Sciatic nerve (tissue), 2 donors: ENCODE measurements at regions not wholly inside any gene's neighbourhood (a gene's known extent, or its start where the extent isn't known, plus 50 kb on each side); places are given as distances from the start of the nearest gene placed in this dataset.

Experiments
- ATAC-seq: fragments of 200-7000 bp; cut with Tn5 transposase; one replicate; pipeline ENCODE4 v1.9.1; 2020; ENCODE audit warnings: mild to moderate bottlenecking, moderate library complexity
- DNase-seq: peaks from one replicate; pipeline ENCODE4 v3.0.0-alpha.2; 2020; ENCODE audit warnings: low spot score
- intact Hi-C: fragments of 100-400 bp; cut with DNase I; formaldehyde crosslinking; loops from one replicate; pipeline ENCODE4 v1.14.2; 2022
- donor health status: DM: no; HTN: no; CAD: no.
- donor health status: DM: no; HTN: no; CAD: no.

- ATAC-seq (no peak), DNase-seq (no peak)
- intact Hi-C loops = no loop called here
Observed at GRCh38 chr2:5089409-5089808, 602.8 kb upstream of the SOX11 start.

DNA sequence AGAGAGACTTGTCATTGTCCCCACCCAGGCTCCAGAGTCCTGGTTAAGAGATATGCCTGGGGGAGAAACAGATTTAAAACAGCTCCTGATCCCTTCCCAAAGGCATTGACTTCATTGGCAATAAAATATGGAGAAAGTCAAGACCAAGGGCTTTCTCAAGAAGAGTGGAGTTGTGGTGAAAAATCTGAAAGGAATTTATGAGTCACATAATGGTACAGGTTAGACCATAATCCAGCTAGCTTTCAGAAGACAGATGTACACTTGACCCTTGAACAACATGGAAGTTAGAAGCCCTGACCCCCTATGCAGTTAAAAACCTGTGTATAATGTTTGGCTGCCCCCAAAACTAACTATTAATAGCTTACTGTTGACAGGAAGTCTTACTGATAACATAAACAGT, 599.1 kb upstream of the SOX11 start:
- no peak for ATAC-seq
- no peak for DNase-seq
- intact Hi-C loops = no loop called here

GRCh38 chr2:5093518-5093917, 598.7 kb upstream of the SOX11 start:
- DNase-seq = no peak
- no peak for ATAC-seq

GRCh38 chr2:5094192-5094591, 598.0 kb upstream of the SOX11 start:
- no peak for DNase-seq
- no peak for ATAC-seq
- intact Hi-C loops = no loop called here

More at GRCh38 chr2:5093518-5093917, 598.7 kb upstream of the SOX11 start:
- intact Hi-C loops = no loop called here

GRCh38 chr2:5098286-5098685, 593.9 kb upstream of the SOX11 start:
- intact Hi-C loops = no loop called here
- ATAC-seq (no peak), DNase-seq (no peak)

DNA sequence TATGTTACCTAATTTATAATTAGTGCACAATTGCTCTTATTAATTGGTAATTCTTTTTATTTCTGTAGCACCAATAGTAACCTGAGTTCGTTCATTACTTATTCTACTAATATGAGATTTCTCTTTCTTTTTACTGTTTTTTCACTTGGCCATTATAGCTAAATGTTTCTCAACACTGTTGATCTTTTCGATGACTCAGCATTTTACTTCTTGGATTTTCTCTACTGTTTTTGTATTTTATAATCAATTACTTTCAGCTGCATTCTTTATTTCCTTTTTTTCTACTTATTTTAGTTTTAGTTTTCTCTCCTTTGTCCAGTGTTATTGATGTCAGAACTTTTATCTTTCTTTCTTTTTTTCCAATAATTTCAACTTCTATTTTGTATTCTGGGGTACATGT, 589.4 kb upstream of the SOX11 start:
- no peak for DNase-seq
- intact Hi-C loops = no loop called here
- ATAC-seq = no peak

GRCh38 chr2:5111581-5111980, 580.6 kb upstream of the SOX11 start:
- no peak for DNase-seq
- intact Hi-C loops = no loop called here
- no peak for ATAC-seq

DNA sequence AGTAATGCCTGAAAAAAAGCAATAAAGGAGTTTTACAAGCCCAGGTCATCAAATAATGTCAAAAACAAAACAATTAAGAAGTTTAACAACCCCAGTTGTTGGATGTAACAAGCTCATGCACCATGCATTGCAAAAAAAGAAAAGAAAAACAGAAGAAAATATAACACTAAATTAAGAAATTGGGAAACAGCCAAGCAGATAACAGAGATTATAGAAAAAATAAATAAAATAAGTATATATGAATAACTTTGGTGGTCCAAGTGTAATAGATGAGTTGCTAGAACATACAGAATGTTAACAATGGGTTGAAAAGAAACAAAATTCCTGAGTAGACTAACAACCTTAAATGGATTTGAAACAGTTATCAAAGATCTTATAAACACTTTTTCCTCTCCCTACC, 573.1 kb upstream of the SOX11 start:
- intact Hi-C loops = no loop called here
- ATAC-seq = no peak
- DNase-seq = no peak

- ATAC-seq (no peak), DNase-seq (no peak)
- intact Hi-C loops = no loop called here
Observed at GRCh38 chr2:5121121-5121520, 571.1 kb upstream of the SOX11 start.

DNA sequence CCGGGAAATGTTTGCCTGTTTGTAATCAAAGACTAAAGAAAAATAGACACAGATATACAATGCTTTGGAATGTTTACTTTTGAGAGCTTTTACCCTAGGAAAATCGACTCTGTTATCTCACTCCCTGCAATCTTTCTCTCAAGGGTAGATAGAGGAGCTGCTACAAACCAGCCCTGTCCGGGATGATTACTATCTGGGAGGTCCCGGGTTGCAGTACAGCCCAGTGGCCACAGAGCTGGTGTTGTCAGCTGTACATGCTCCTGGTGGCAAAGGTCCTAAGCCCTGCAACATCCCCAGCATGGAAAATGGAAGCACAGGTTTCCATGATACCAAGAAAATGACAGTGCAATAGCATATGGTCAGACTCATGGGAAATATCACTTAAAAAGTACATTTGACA, 570.5 kb upstream of the SOX11 start:
- no peak for ATAC-seq

DNA sequence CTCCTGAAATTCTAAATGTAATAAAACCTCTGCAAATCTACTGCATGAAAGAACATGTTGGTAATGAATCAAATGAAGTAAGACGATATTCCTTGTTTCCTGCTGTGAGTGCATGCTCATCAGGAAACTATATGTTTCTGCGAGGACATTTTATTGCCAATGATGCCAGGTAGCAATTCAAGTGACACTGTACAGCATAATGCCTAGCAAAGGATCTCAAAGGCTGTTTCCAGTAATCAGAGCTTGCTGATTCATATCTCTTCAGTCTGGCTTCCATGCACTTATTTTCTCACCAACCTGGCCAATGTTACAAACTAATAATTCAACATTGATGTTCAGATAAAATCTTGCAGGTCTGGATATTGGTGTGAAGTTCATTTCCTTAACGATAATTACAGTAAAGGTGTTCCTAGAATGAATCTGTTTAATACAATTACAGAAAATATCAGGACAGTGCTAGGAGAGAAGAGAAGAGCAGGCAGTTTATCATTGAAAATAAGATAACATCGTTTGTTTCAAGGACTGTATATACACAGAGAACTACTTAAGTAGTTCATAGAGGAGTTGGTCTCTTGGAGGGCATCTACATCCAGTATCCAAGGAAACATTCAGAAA, 568.5 kb upstream of the SOX11 start:
- intact Hi-C loops = no loop called here
- DNase-seq = no peak
- ATAC-seq = no peak

More for the DNA sequence above, 570.5 kb upstream of the SOX11 start:
- intact Hi-C loops = no loop called here
- no peak for DNase-seq

GRCh38 chr2:5125017-5125730, 567.0 kb upstream of the SOX11 start:
- intact Hi-C loops = no loop called here
- ATAC-seq = no peak
- no peak for DNase-seq

- DNase-seq (no peak), ATAC-seq (no peak)
- intact Hi-C loops = no loop called here
Observed at GRCh38 chr2:5132281-5132680, 559.9 kb upstream of the SOX11 start.

DNA sequence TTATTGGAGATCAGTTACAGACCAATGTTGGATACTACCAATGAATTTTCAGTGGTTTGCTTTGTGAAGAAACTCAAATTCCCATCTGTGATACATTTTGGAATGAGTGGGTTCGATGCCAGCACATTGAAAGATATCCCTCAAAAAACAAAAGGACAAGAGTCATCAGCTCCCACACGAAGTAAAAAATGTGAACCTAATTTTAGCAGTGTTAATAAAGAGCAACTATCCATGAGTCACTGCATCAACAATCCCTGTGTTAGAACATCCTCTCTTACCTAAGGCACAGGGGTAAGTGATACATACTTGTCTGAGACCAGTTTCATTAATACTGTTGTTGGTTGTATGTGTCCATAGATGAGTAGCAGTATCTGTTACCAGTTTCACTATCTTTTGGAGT, 551.8 kb upstream of the SOX11 start:
- DNase-seq = no peak
- ATAC-seq = no peak
- intact Hi-C loops = no loop called here

DNA sequence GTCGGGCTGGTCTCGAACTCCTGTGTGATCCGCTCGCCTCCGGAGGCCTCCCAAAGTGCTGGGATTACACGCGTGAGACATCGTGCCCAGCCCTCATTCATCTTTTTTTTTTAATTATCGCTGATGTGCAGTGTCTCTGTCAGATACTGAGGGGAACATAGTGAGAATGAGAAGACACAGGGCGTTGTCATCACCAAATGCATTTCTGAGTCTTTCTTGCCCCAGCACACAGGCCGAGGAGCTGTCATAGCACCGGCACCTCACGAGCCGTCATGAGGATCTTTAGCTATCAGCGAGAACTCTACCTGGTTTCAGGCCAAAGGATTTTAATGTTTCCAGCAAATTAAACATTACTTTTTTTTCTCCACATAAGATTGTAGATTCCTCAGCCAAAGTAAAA, 548.0 kb upstream of the SOX11 start:
- ATAC-seq = no peak
- DNase-seq = no peak
- intact Hi-C loops = no loop called here

DNA sequence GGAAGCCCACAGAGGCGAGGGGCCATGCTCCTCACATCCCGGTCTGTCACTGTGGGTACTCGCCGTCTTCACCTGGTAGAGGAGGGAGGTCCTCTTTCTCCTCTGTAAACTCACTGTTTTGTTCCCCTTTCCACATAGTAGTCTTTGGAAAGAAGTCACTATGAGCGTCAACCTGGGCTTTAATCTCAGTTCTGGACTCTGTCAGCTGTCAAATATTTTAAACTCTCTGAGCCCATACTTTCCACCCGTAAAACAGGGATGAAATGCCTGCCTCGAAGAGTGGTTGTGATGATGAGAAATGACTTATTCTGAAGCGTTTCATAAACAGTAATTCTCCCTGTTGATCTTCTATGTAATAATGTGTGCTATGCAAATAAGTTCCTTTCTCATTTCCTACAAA, 547.1 kb upstream of the SOX11 start:
- intact Hi-C loops = no loop called here
- ATAC-seq = no peak

GRCh38 chr2:5145801-5146200, 546.4 kb upstream of the SOX11 start:
- ATAC-seq (no peak), DNase-seq (no peak)
- intact Hi-C loops = no loop called here

More for the DNA sequence above, 547.1 kb upstream of the SOX11 start:
- DNase-seq = no peak

DNA sequence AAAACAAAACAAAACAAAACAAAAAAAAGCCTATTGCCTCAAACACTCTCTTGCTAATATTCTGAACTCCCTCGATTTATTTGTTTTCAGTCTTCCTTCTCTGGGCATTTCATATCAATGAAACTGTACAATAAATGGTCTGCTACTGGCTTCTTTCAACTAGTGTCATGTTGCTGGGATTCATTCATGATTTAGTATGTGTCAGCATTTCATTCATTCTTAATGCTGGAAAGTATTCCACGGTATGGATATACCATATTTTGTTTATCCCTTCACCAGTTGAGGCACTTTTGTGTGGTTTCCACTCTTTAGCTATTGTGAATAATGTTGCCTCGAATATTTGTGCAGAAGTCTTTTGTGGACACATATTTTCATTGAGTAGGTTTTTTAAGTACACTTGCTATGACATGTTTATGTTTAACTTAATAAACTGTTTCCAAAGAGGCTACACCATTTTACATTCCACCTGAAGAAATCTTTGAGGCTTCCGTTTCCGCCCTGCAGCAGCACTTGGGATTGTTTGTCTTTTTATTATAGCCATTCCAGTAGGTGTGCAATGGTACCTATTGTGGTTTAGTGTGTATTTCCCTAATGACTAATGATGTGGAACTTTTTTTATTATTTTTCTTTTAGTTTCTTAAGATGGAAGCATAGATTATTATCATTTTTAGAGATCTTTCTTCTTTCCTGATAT, 543.6 kb upstream of the SOX11 start:
- intact Hi-C loops = no loop called here
- DNase-seq (no peak), ATAC-seq (no peak)

DNA sequence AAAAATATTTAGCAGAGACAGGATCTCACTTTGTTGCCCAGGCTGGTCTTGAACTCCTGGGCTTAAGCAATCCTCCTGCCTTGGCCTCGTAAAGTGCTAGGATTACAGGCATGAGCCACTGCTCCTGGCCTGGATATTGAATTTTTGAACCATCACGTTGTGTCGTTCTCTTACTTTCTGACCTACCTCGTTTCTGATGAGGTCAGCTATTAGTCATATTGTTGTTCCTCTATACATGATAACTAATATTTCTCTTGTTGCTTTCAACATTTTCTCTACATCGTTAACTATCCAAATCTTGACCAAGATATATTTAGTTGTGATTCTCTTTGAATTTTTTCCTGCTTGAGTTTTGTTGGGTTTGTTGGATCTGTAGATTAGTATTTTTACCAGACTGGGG, 541.3 kb upstream of the SOX11 start:
- ATAC-seq = no peak
- intact Hi-C loops = no loop called here

GRCh38 chr2:5164776-5165525, 527.2 kb upstream of the SOX11 start:
- no peak for ATAC-seq
- intact Hi-C loops = no loop called here
- DNase-seq = no peak

More for the DNA sequence above, 541.3 kb upstream of the SOX11 start:
- no peak for DNase-seq
